ENCODE measurements at regions not wholly inside any gene's neighbourhood (a gene's known extent, or its start where the extent isn't known, plus 50 kb on each side); places are given as distances from the start of the nearest gene placed in this dataset.

GRCh38 chr6:14885498-14885897 is 360.4 kb upstream of the JARID2 start:
- TF ChIP-seq TAF1 (IDR thresholded peaks at IDR 0.05; ENCODE audit: borderline replicate concordance, insufficient read depth, low read length) = no peak
- no peak for TF ChIP-seq POLR2AphosphoS5 (IDR thresholded peaks at IDR 0.05; ENCODE audit: low read depth, low read length)
